ENCODE measurements at regions not wholly inside any gene's neighbourhood (a gene's known extent, or its start where the extent isn't known, plus 50 kb on each side); places are given as distances from the start of the nearest gene placed in this dataset.
"Not testable (repeated sequence)": the region's sequence is repeated elsewhere in the genome, so short reads cannot be mapped to it uniquely, and the experiment has no call there.

GRCh38 chr3:88478460-88478859, 328.7 kb downstream of the C3orf38 start:
- H3K9me3 ChIP-seq (replicated peaks) = no peaks in the 10 kb centered on the region
- no peak overlapping the region for H3K27ac ChIP-seq (replicated peaks)
- intact Hi-C loops (cut with micrococcal nuclease) = no loop called here
- H3K27me3 ChIP-seq (ENCODE audit: low read depth) = no peaks in the 10 kb centered on the region
- H3K4me1 ChIP-seq = no peaks in the 10 kb centered on the region
- H3K4me3 ChIP-seq = no peak overlapping the region
- no peaks in the 10 kb centered on the region for H3K36me3 ChIP-seq
- no peak for DNase-seq
- TF ChIP-seq CTCF (IDR thresholded peaks at IDR 0.05; ENCODE audit: borderline replicate concordance) = no peak

- Histone ChIP-seq H3K9me3 (replicated peaks) (no peaks in the 10 kb centered on the region), H3K27me3 (ENCODE audit: low read depth) (no peaks in the 10 kb centered on the region), H3K36me3 (no peaks in the 10 kb centered on the region), H3K27ac (replicated peaks) (no peak overlapping the region), H3K4me3 (no peak overlapping the region), H3K4me1 (no peaks in the 10 kb centered on the region)
- intact Hi-C loops (cut with micrococcal nuclease) = no loop called here
- TF ChIP-seq CTCF (IDR thresholded peaks at IDR 0.05; ENCODE audit: borderline replicate concordance) = no peak
- no peak for DNase-seq
These were observed 331.1 kb downstream of the C3orf38 start for GRCh38 chr3:88480822-88481221.

GRCh38 chr3:88485001-88485400, 335.2 kb downstream of the C3orf38 start:
- H3K9me3 ChIP-seq (replicated peaks) = no peaks in the 10 kb centered on the region
- no peak overlapping the region for H3K27ac ChIP-seq (replicated peaks)
- H3K4me3 ChIP-seq = no peak overlapping the region
- no peaks in the 10 kb centered on the region for H3K36me3 ChIP-seq
- TF ChIP-seq CTCF (IDR thresholded peaks at IDR 0.05; ENCODE audit: borderline replicate concordance) = no peak
- H3K27me3 ChIP-seq (ENCODE audit: low read depth) = no peaks in the 10 kb centered on the region
- intact Hi-C loops (cut with micrococcal nuclease) = no loop called here
- no peak for DNase-seq
- no peaks in the 10 kb centered on the region for H3K4me1 ChIP-seq

GRCh38 chr3:88508818-88509217, 359.1 kb downstream of the C3orf38 start:
- H3K4me3 ChIP-seq; H3K27me3 ChIP-seq (ENCODE audit: low read depth); H3K36me3 ChIP-seq; DNase-seq; intact Hi-C loops (cut with micrococcal nuclease); H3K27ac ChIP-seq (replicated peaks); H3K4me1 ChIP-seq: not testable (repeated sequence)
- H3K9me3 ChIP-seq (replicated peaks) = peaks cover 13% of the 10 kb centered on the region

GRCh38 chr3:88509582-88509981, 359.8 kb downstream of the C3orf38 start:
- intact Hi-C loops (cut with micrococcal nuclease) = no loop called here
- Histone ChIP-seq H3K36me3 (no peaks in the 10 kb centered on the region), H3K27ac (replicated peaks) (no peak overlapping the region), H3K4me1 (no peaks in the 10 kb centered on the region), H3K4me3 (no peak overlapping the region), H3K9me3 (replicated peaks) (peaks cover 13% of the 10 kb centered on the region), H3K27me3 (ENCODE audit: low read depth) (no peaks in the 10 kb centered on the region)
- no peak for DNase-seq
- TF ChIP-seq CTCF (IDR thresholded peaks at IDR 0.05; ENCODE audit: borderline replicate concordance) = no peak

GRCh38 chr3:88528494-88528893, 378.7 kb downstream of the C3orf38 start:
- intact Hi-C loops (cut with micrococcal nuclease) = no loop called here
- DNase-seq = no peak
- no peaks in the 10 kb centered on the region for H3K27me3 ChIP-seq (ENCODE audit: low read depth)
- H3K27ac ChIP-seq (replicated peaks) = no peak overlapping the region
- H3K4me1 ChIP-seq = no peaks in the 10 kb centered on the region
- no peaks in the 10 kb centered on the region for H3K36me3 ChIP-seq
- peaks cover 12% of the 10 kb centered on the region for H3K9me3 ChIP-seq (replicated peaks)
- H3K4me3 ChIP-seq = no peak overlapping the region
- no peak for TF ChIP-seq CTCF (IDR thresholded peaks at IDR 0.05; ENCODE audit: borderline replicate concordance)
